Right atrium auricular region (tissue), 2 donors: ENCODE measurements at regions not wholly inside any gene's neighbourhood (a gene's known extent, or its start where the extent isn't known, plus 50 kb on each side); places are given as distances from the start of the nearest gene placed in this dataset.

ENCODE experiments used
- DNase-seq: peaks from one replicate; pipeline ENCODE4 v3.0.0-alpha.2; 2019; ENCODE audit warnings: low spot score
- H3K27ac ChIP-seq, 2 donors: fragments of 200-600 bp; sonication (generic); 1 replicate in 1 of 2; 2 replicates in 1 of 2; pipeline ENCODE4 v1.5.1; 2016 to 2019
- H3K27me3 ChIP-seq, 2 donors: fragments of 200-600 bp; sonication (generic); one replicate each; pipeline versions ENCODE4 v1.5.1 to v1.6.0; 2017 to 2019
- H3K36me3 ChIP-seq: fragments of 200-600 bp; sonication (generic); one replicate; pipeline ENCODE4 v1.5.1; 2016
- H3K4me1 ChIP-seq, 2 donors: fragments of 200-600 bp; sonication (generic); one replicate each; pipeline versions ENCODE4 v1.5.1 to v1.6.0; 2017 to 2019
- H3K4me3 ChIP-seq, 2 donors: fragments of 200-600 bp; sonication (generic); 1 replicate in 1 of 2; 2 replicates in 1 of 2; pipeline ENCODE4 v1.5.1; 2017 to 2019; ENCODE audit warnings: mild to moderate bottlenecking in 1 of 2, moderate library complexity in 1 of 2
- H3K9me3 ChIP-seq, 2 donors: fragments of 200-600 bp; sonication (generic); one replicate each; pipeline ENCODE4 v1.5.1; 2019
- CTCF ChIP-seq, 2 donors: fragments of 200-600 bp; sonication (generic); IDR thresholded peaks; one replicate each; pipeline ENCODE4 v1.5.1; 2019; ENCODE audit warnings: antibody characterized with exemption in 2 of 2

GRCh38 chr4:15250021-15250441 lies 177.8 kb upstream of the C1QTNF7 start:
- no peak for TF ChIP-seq CTCF (IDR thresholded peaks at IDR 0.05)
- Histone ChIP-seq H3K27ac (peak overlapping the region in 1 of 2 donors; percentile 3), H3K27me3 (no peaks in the 10 kb centered on the region), H3K36me3 (no peaks in the 10 kb centered on the region), H3K4me1 (no peaks in the 10 kb centered on the region), H3K4me3 (no peak overlapping the region), H3K9me3 (no peaks in the 10 kb centered on the region)
- no peak for DNase-seq

GRCh38 chr4:15253349-15253748 lies 174.5 kb upstream of the C1QTNF7 start:
- Histone ChIP-seq H3K9me3 (no peaks in the 10 kb centered on the region), H3K36me3 (no peaks in the 10 kb centered on the region), H3K27ac (no peak overlapping the region), H3K4me1 (no peaks in the 10 kb centered on the region), H3K27me3 (no peaks in the 10 kb centered on the region), H3K4me3 (no peak overlapping the region)
- no peak for TF ChIP-seq CTCF (IDR thresholded peaks at IDR 0.05)
- no peak for DNase-seq

- Histone ChIP-seq H3K4me1 (no peaks in the 10 kb centered on the region), H3K4me3 (no peak overlapping the region), H3K27me3 (no peaks in the 10 kb centered on the region), H3K27ac (no peak overlapping the region), H3K36me3 (no peaks in the 10 kb centered on the region), H3K9me3 (no peaks in the 10 kb centered on the region)
- no peak for DNase-seq
- no peak for TF ChIP-seq CTCF (IDR thresholded peaks at IDR 0.05)
Observed at GRCh38 chr4:15254236-15254880, 173.5 kb upstream of the C1QTNF7 start.

GRCh38 chr4:15255537-15255936 lies 172.3 kb upstream of the C1QTNF7 start:
- Histone ChIP-seq H3K27me3 (no peaks in the 10 kb centered on the region), H3K9me3 (no peaks in the 10 kb centered on the region), H3K36me3 (no peaks in the 10 kb centered on the region), H3K4me1 (no peaks in the 10 kb centered on the region), H3K4me3 (no peak overlapping the region), H3K27ac (no peak overlapping the region)
- no peak for TF ChIP-seq CTCF (IDR thresholded peaks at IDR 0.05)
- no peak for DNase-seq

GRCh38 chr4:15260758-15261157 lies 167.1 kb upstream of the C1QTNF7 start:
- no peak for TF ChIP-seq CTCF (IDR thresholded peaks at IDR 0.05)
- H3K9me3 ChIP-seq: peaks cover 0 to 7% of the 10 kb centered on the region in 2 donors
- H3K36me3 ChIP-seq: no peaks in the 10 kb centered on the region
- no peaks in the 10 kb centered on the region for H3K27me3 ChIP-seq
- DNase-seq: no peak
- H3K4me1 ChIP-seq: no peaks in the 10 kb centered on the region
- H3K27ac ChIP-seq: no peak overlapping the region
- no peak overlapping the region for H3K4me3 ChIP-seq

GRCh38 chr4:15262396-15262795 lies 165.4 kb upstream of the C1QTNF7 start:
- no peaks in the 10 kb centered on the region for H3K4me1 ChIP-seq
- peaks cover 0 to 13% of the 10 kb centered on the region in 2 donors for H3K9me3 ChIP-seq
- no peak for TF ChIP-seq CTCF (IDR thresholded peaks at IDR 0.05)
- no peak overlapping the region for H3K4me3 ChIP-seq
- no peak for DNase-seq
- no peaks in the 10 kb centered on the region for H3K36me3 ChIP-seq
- H3K27ac ChIP-seq: no peak overlapping the region
- H3K27me3 ChIP-seq: no peaks in the 10 kb centered on the region
